ENCODE measurements at regions not wholly inside any gene's neighbourhood (a gene's known extent, or its start where the extent isn't known, plus 50 kb on each side); places are given as distances from the start of the nearest gene placed in this dataset.

- H3K9me3 ChIP-seq (ENCODE audit: control insufficient read depth, low read length), result no peaks in the 10 kb centered on the region
- no peak for DNase-seq (ENCODE audit: low read depth)
- no peaks in the 10 kb centered on the region for H3K27me3 ChIP-seq (replicated peaks; ENCODE audit: control insufficient read depth, insufficient read depth, low read length)
- H3K9ac ChIP-seq (ENCODE audit: low read length), result no peak overlapping the region
- H3K36me3 ChIP-seq (ENCODE audit: control insufficient read depth, insufficient read depth, low read length, severe bottlenecking), result no peaks in the 10 kb centered on the region
- H3K4me3 ChIP-seq (ENCODE audit: low read length), result no peak overlapping the region
- H3K4me1 ChIP-seq (ENCODE audit: control insufficient read depth, insufficient read depth, low read length), result peaks cover 16% of the 10 kb centered on the region
Observed at GRCh38 chr5:53429706-53430105, 50.7 kb upstream of the FST start.

- H3K9me3 ChIP-seq (ENCODE audit: control insufficient read depth, low read length), result no peaks in the 10 kb centered on the region
- no peaks in the 10 kb centered on the region for H3K27me3 ChIP-seq (replicated peaks; ENCODE audit: control insufficient read depth, insufficient read depth, low read length)
- peaks cover 5% of the 10 kb centered on the region for H3K4me1 ChIP-seq (ENCODE audit: control insufficient read depth, insufficient read depth, low read length)
- H3K4me3 ChIP-seq (ENCODE audit: low read length), result no peak overlapping the region
- H3K9ac ChIP-seq (ENCODE audit: low read length), result peak overlapping the region; percentile 44
- H3K36me3 ChIP-seq (ENCODE audit: control insufficient read depth, insufficient read depth, low read length, severe bottlenecking), result no peaks in the 10 kb centered on the region
- peak; percentile 79 for DNase-seq (ENCODE audit: low read depth)
Observed at GRCh38 chr5:53430618-53431252, 49.7 kb upstream of the FST start.
